ENCODE measurements at regions not wholly inside any gene's neighbourhood (a gene's known extent, or its start where the extent isn't known, plus 50 kb on each side); places are given as distances from the start of the nearest gene placed in this dataset.

- H3K4me3 ChIP-seq (ENCODE audit: low read depth in 1 of 2, low read length in 2 of 2): no peak overlapping the region
- no peaks in the 10 kb centered on the region for H3K4me1 ChIP-seq (ENCODE audit: insufficient read depth, low read length)
- H3K27me3 ChIP-seq (ENCODE audit: control insufficient read depth in 1 of 2, insufficient read depth in 2 of 2, low read length in 2 of 2): no peaks in the 10 kb centered on the region
- no peaks in the 10 kb centered on the region for H3K9me3 ChIP-seq (ENCODE audit: low read length)
- H3K27ac ChIP-seq (ENCODE audit: low read depth, low read length): no peak overlapping the region
- no peaks in the 10 kb centered on the region for H3K36me3 ChIP-seq (ENCODE audit: insufficient read depth, low read length)
- H3K9ac ChIP-seq (ENCODE audit: low read length): no peak overlapping the region
Measured at GRCh38 chr2:118169359-118170005, 81.2 kb downstream of the INSIG2 start.

GRCh38 chr2:118168615-118169014 is 80.3 kb downstream of the INSIG2 start:
- Histone ChIP-seq H3K4me1 (ENCODE audit: insufficient read depth, low read length) (no peaks in the 10 kb centered on the region), H3K27ac (ENCODE audit: low read depth, low read length) (no peak overlapping the region), H3K9me3 (ENCODE audit: low read length) (no peaks in the 10 kb centered on the region), H3K27me3 (ENCODE audit: control insufficient read depth in 1 of 2, insufficient read depth in 2 of 2, low read length in 2 of 2) (no peaks in the 10 kb centered on the region), H3K9ac (ENCODE audit: low read length) (no peak overlapping the region), H3K4me3 (ENCODE audit: low read depth in 1 of 2, low read length in 2 of 2) (no peak overlapping the region), H3K36me3 (ENCODE audit: insufficient read depth, low read length) (no peaks in the 10 kb centered on the region)

GRCh38 chr2:118167026-118167425 is 78.8 kb downstream of the INSIG2 start:
- no peak overlapping the region for H3K4me3 ChIP-seq (ENCODE audit: low read depth in 1 of 2, low read length in 2 of 2)
- H3K9me3 ChIP-seq (ENCODE audit: low read length): no peaks in the 10 kb centered on the region
- H3K36me3 ChIP-seq (ENCODE audit: insufficient read depth, low read length): no peaks in the 10 kb centered on the region
- H3K9ac ChIP-seq (ENCODE audit: low read length): no peak overlapping the region
- no peaks in the 10 kb centered on the region for H3K27me3 ChIP-seq (ENCODE audit: control insufficient read depth in 1 of 2, insufficient read depth in 2 of 2, low read length in 2 of 2)
- no peaks in the 10 kb centered on the region for H3K4me1 ChIP-seq (ENCODE audit: insufficient read depth, low read length)
- no peak overlapping the region for H3K27ac ChIP-seq (ENCODE audit: low read depth, low read length)

GRCh38 chr2:118166242-118166641 is 78.0 kb downstream of the INSIG2 start:
- H3K4me1 ChIP-seq (ENCODE audit: insufficient read depth, low read length): no peaks in the 10 kb centered on the region
- H3K36me3 ChIP-seq (ENCODE audit: insufficient read depth, low read length): no peaks in the 10 kb centered on the region
- H3K27ac ChIP-seq (ENCODE audit: low read depth, low read length): no peak overlapping the region
- H3K9ac ChIP-seq (ENCODE audit: low read length): no peak overlapping the region
- H3K4me3 ChIP-seq (ENCODE audit: low read depth in 1 of 2, low read length in 2 of 2): no peak overlapping the region
- H3K27me3 ChIP-seq (ENCODE audit: control insufficient read depth in 1 of 2, insufficient read depth in 2 of 2, low read length in 2 of 2): no peaks in the 10 kb centered on the region
- H3K9me3 ChIP-seq (ENCODE audit: low read length): no peaks in the 10 kb centered on the region

- Histone ChIP-seq H3K36me3 (ENCODE audit: insufficient read depth, low read length) (no peaks in the 10 kb centered on the region), H3K9ac (ENCODE audit: low read length) (no peak overlapping the region), H3K4me1 (ENCODE audit: insufficient read depth, low read length) (no peaks in the 10 kb centered on the region), H3K4me3 (ENCODE audit: low read depth in 1 of 2, low read length in 2 of 2) (no peak overlapping the region), H3K27me3 (ENCODE audit: control insufficient read depth in 1 of 2, insufficient read depth in 2 of 2, low read length in 2 of 2) (no peaks in the 10 kb centered on the region), H3K9me3 (ENCODE audit: low read length) (no peaks in the 10 kb centered on the region), H3K27ac (ENCODE audit: low read depth, low read length) (no peak overlapping the region)
Measured at GRCh38 chr2:118165595-118165994, 77.3 kb downstream of the INSIG2 start.

Measured in muscle layer of colon (tissue), 2 donors.